A549 (cell line): ENCODE measurements at regions not wholly inside any gene's neighbourhood (a gene's known extent, or its start where the extent isn't known, plus 50 kb on each side); places are given as distances from the start of the nearest gene placed in this dataset.

ENCODE experiments used
- ATAC-seq, 2 experiments: fragments of 200-7000 bp in 1 of 2; fragments of >200 bp in 1 of 2; cut with Nextera tagmentation in 1 of 2; cut with Tn5 transposase in 1 of 2; 3 replicates each; pipeline versions ENCODE4 v1.8.0 to v1.9.1; 2018 to 2020; ENCODE audit warnings: mild to moderate bottlenecking in 1 of 2, moderate library complexity in 1 of 2
- CTCF ChIA-PET: fragments of 300-600 bp; sonication (Branson Sonifier 250); formaldehyde crosslinking; extraction: SDS; loops from one replicate; lab custom pipeline; 2021; ENCODE audit warnings: antibody characterized with exemption, inconsistent platforms; lab: Yijun Ruan, JAX
- POLR2A ChIA-PET: fragments of 350-600 bp; formaldehyde crosslinking; extraction: SDS; loops from one replicate; lab custom pipeline; 2021; ENCODE audit warnings: antibody characterized with exemption, inconsistent platforms; lab: Yijun Ruan, JAX
- DNase-seq, 2 experiments: peaks; one replicate each; pipeline versions ENCODE4 v3.0.0 to v3.0.0-alpha.2; 2011 to 2016; ENCODE audit warnings: low read depth in 1 of 2, low spot score in 1 of 2
- FAIRE-seq: peaks from 2 replicates; lab custom pipeline; 2011; peaks lifted over from hg19 to GRCh38; lab: Jason Lieb, UNC
- H3K27ac ChIP-seq, 2 experiments: fragments of >200 bp; sonication (Bioruptor Twin); formaldehyde crosslinking; 3 replicates each; pipeline ENCODE4 v1.5.1; 2016 to 2017
- H3K4me1 ChIP-seq: fragments of >200 bp; sonication (Bioruptor Twin); formaldehyde crosslinking; 3 replicates; pipeline ENCODE4 v1.6.1; 2016
- H3K4me2 ChIP-seq: fragments of >200 bp; sonication (Bioruptor Twin); formaldehyde crosslinking; 3 replicates; pipeline ENCODE4 v1.6.1; 2016
- H3K4me3 ChIP-seq: fragments of >200 bp; sonication (Bioruptor Twin); formaldehyde crosslinking; 3 replicates; pipeline ENCODE4 v1.5.1; 2016
- H3K9me3 ChIP-seq: fragments of >200 bp; sonication (Bioruptor Twin); formaldehyde crosslinking; 3 replicates; pipeline ENCODE4 v1.6.1; 2016
- BCL3 ChIP-seq: fragments of >200 bp; sonication (Bioruptor Twin); formaldehyde crosslinking; IDR thresholded peaks from 3 replicates; pipeline ENCODE4 v1.6.1; 2016
- BHLHE40 ChIP-seq: IDR thresholded peaks from 2 replicates; pipeline ENCODE4 v1.6.1; 2012; ENCODE audit warnings: low read depth, low read length, inconsistent platforms
- CBX8 ChIP-seq: fragments of 200-600 bp; sonication (generic); IDR thresholded peaks from 2 replicates; pipeline ENCODE4 v1.6.1; 2016
- CHD2 ChIP-seq: fragments of 150-350 bp; IDR thresholded peaks from 2 replicates; pipeline ENCODE4 v1.6.1; 2014; ENCODE audit warnings: low read length; ENCODE audit not compliant: partially characterized antibody
- CTCF ChIP-seq: fragments of >200 bp; sonication (Bioruptor Twin); formaldehyde crosslinking; IDR thresholded peaks from 3 replicates; pipeline ENCODE4 v1.5.1; 2016
- ESRRA ChIP-seq: fragments of 150-350 bp; IDR thresholded peaks from 2 replicates; pipeline ENCODE4 v1.6.1; 2014; ENCODE audit warnings: mild to moderate bottlenecking, low read length, borderline replicate concordance
- FOSB ChIP-seq: fragments of 250-450 bp; sonication (Bioruptor Pico); IDR thresholded peaks from 2 replicates; pipeline ENCODE4 v1.5.0; 2020; ENCODE audit warnings: mild to moderate bottlenecking, moderate library complexity
- GATA3 ChIP-seq: IDR thresholded peaks from 2 replicates; pipeline ENCODE4 v1.6.1; 2012; ENCODE audit warnings: borderline replicate concordance
- HDAC2 ChIP-seq: fragments of 200-600 bp; sonication (generic); IDR thresholded peaks from 2 replicates; pipeline ENCODE4 v1.6.1; 2016
- HOXA7 ChIP-seq: fragments of 250-450 bp; sonication (Bioruptor Pico); IDR thresholded peaks from 2 replicates; pipeline ENCODE4 v1.5.0; 2020; ENCODE audit warnings: mild to moderate bottlenecking, moderate library complexity
- JUNB ChIP-seq: fragments of >200 bp; sonication (Bioruptor Twin); formaldehyde crosslinking; IDR thresholded peaks from 2 replicates; pipeline ENCODE4 v1.6.1; 2016
- MAFK ChIP-seq: fragments of 450-650 bp; IDR thresholded peaks from 2 replicates; pipeline ENCODE4 v1.6.1; 2014; ENCODE audit not compliant: partially characterized antibody
- NFE2L2 ChIP-seq: fragments of 150-350 bp; conservative IDR thresholded peaks from 2 replicates; pipeline ENCODE4 v1.6.1; 2014; ENCODE audit warnings: low read length
- PHF8 ChIP-seq: fragments of 200-600 bp; sonication (generic); IDR thresholded peaks from 2 replicates; pipeline ENCODE4 v1.6.1; 2016; ENCODE audit warnings: low read depth, mild to moderate bottlenecking, antibody characterized with exemption, moderate library complexity, borderline replicate concordance
- RAD21 ChIP-seq, 2 experiments: fragments of >200 bp in 1 of 2; sonication (Bioruptor Twin) in 1 of 2; formaldehyde crosslinking in 1 of 2; IDR thresholded peaks in 1 of 2; conservative IDR thresholded peaks in 1 of 2; 2 replicates in 1 of 2; 3 replicates in 1 of 2; pipeline ENCODE4 v1.6.1; 2012 to 2018; ENCODE audit warnings: inconsistent platforms in 1 of 2
- RCOR1 ChIP-seq: fragments of 150-350 bp; IDR thresholded peaks from 2 replicates; pipeline ENCODE4 v1.6.1; 2014; ENCODE audit warnings: antibody characterized with exemption, low read length, low read depth
- SREBF2 ChIP-seq: fragments of 450-650 bp; IDR thresholded peaks from 2 replicates; pipeline ENCODE4 v1.6.1; 2014; ENCODE audit warnings: mild to moderate bottlenecking, moderate library complexity
- TP53 ChIP-seq: fragments of 250-450 bp; sonication (Bioruptor Pico); IDR thresholded peaks from 2 replicates; pipeline ENCODE4 v1.5.0; 2021; ENCODE audit warnings: mild to moderate bottlenecking, moderate library complexity
- USF2 ChIP-seq: fragments of 450-650 bp; IDR thresholded peaks from 2 replicates; pipeline ENCODE4 v1.6.1; 2014; ENCODE audit warnings: antibody characterized with exemption
- WGBS: methylation state at CpG from one replicate; pipeline ENCODE4 v1.1.6; 2017; ENCODE audit errors: missing lambda C conversion rate; 5-methylcytosine and 5-hydroxymethylcytosine counted together
- TF ChIP-seq, protein P1 (sequence below): fragments of 250-450 bp; sonication (Bioruptor Pico); IDR thresholded peaks from 2 replicates; pipeline ENCODE4 v1.5.0; 2021; ENCODE audit warnings: mild to moderate bottlenecking, moderate library complexity, borderline replicate concordance

GRCh38 chr3:193129607-193130006 is 111.4 kb upstream of the PLAAT1 start:
- DNase-seq (peak in 1 of 2 experiments; percentile 7), ATAC-seq (no peak), FAIRE-seq (no peak)
- POLR2A ChIA-PET: no interaction called here
- no peaks in the 10 kb centered on the region for H3K9me3 ChIP-seq
- CTCF ChIA-PET: interaction anchor here (1.4 to 2.8 kb wide), 3 partner anchors 311 to 316 kb away, joined by 3 to 13 read pairs (median 7); no protein-coding TSS in a partner anchor
- 14% methylated on average over 4 of the region's 4 CpGs for WGBS
- H3K4me3 ChIP-seq: no peak overlapping the region
- H3K27ac ChIP-seq: no peak overlapping the region
- H3K4me1 ChIP-seq: no peaks in the 10 kb centered on the region
- H3K4me2 ChIP-seq: no peak overlapping the region
- peak; percentile 19 to 20; a peak in 1 of 5 replicates for TF ChIP-seq RAD21 (conservative IDR thresholded peaks at IDR 0.05 in 1 of 2, IDR thresholded peaks at IDR 0.05 in 1 of 2)
- TF ChIP-seq CTCF: peak; percentile 23; the same call in 1 of the 3 replicates
- no peak for TF ChIP-seq PHF8
- TF ChIP-seq HOXA7: no peak
- no peak for TF ChIP-seq ESRRA
- no peak for TF ChIP-seq HDAC2
- TF ChIP-seq TP53 (CRISPR knock-in tag): no peak

DNA sequence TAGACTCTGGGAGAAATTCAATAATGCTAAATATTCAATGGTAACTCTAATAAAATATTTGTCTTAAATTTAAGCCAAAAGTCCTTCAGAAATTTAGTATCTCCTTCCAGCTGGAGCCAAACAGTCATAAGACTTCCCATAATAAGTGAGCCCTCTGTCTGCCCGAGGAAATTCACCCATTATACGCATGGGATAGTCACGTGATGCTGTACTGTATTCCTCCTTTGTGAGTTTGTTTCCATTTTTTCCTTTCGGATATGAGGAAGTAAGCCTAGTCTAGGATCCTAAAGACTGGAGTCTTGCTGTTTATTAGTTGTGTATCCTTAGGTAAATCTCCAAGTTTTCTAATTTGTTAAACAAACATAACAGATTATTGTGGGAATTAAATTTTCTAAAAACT is 110.4 kb upstream of the PLAAT1 start:
- Histone ChIP-seq H3K9me3 (no peaks in the 10 kb centered on the region), H3K4me3 (no peak overlapping the region), H3K4me1 (no peaks in the 10 kb centered on the region), H3K27ac (no peak overlapping the region), H3K4me2 (no peak overlapping the region)
- DNase-seq: no peak
- FAIRE-seq: no peak
- POLR2A ChIA-PET: no interaction called here
- CTCF ChIA-PET: interaction anchor here (1.4 to 2.8 kb wide), 3 partner anchors 312 to 317 kb away, joined by 3 to 13 read pairs (median 7); no protein-coding TSS in a partner anchor
- WGBS: 35% methylated on average over 4 of the region's 4 CpGs
- TF ChIP-seq USF2 (peak; percentile 5; the same call in 1 of the 2 replicates), MAFK (no peak)
- ATAC-seq: no peak

GRCh38 chr3:193132241-193132640 is 108.8 kb upstream of the PLAAT1 start:
- ATAC-seq (no peak), DNase-seq (no peak), FAIRE-seq (no peak)
- no peaks in the 10 kb centered on the region for H3K4me1 ChIP-seq
- ChIA-PET CTCF (no interaction called here), POLR2A (no interaction called here)
- 12% methylated on average over 2 of the region's 2 CpGs for WGBS
- TF ChIP-seq BCL3: no peak
- TF ChIP-seq RCOR1: no peak
- TF ChIP-seq HOXA7: no peak
- TF ChIP-seq SREBF2: no peak
- no peak for TF ChIP-seq GATA3
- no peak for TF ChIP-seq FOSB (CRISPR knock-in tag)
- no peak for TF ChIP-seq NFE2L2
- TF ChIP-seq JUNB: no peak
- no peak for TF ChIP-seq CBX8
- TF ChIP-seq, protein P1, sequence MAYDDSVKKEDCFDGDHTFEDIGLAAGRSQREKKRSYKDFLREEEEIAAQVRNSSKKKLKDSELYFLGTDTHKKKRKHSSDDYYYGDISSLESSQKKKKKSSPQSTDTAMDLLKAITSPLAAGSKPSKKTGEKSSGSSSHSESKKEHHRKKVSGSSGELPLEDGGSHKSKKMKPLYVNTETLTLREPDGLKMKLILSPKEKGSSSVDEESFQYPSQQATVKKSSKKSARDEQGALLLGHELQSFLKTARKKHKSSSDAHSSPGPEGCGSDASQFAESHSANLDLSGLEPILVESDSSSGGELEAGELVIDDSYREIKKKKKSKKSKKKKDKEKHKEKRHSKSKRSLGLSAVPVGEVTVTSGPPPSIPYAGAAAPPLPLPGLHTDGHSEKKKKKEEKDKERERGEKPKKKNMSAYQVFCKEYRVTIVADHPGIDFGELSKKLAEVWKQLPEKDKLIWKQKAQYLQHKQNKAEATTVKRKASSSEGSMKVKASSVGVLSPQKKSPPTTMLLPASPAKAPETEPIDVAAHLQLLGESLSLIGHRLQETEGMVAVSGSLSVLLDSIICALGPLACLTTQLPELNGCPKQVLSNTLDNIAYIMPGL (CRISPR knock-in tag): no peak
- no peak for TF ChIP-seq BHLHE40
- no peak for TF ChIP-seq CHD2
- no peak for TF ChIP-seq MAFK
- no peaks in the 10 kb centered on the region for H3K9me3 ChIP-seq
- no peak overlapping the region for H3K4me2 ChIP-seq
- no peak overlapping the region for H3K27ac ChIP-seq
- no peak overlapping the region for H3K4me3 ChIP-seq
